SW 1271 (cell line): ENCODE measurements at regions not wholly inside any gene's neighbourhood (a gene's known extent, or its start where the extent isn't known, plus 50 kb on each side); places are given as distances from the start of the nearest gene placed in this dataset.
"Not testable (repeated sequence)": the region's sequence is repeated elsewhere in the genome, so short reads cannot be mapped to it uniquely, and the experiment has no call there.

Experiments
- DNase-seq, 2 experiments: peaks; one replicate each; lab custom pipeline; 2025; lab: John Stamatoyannopoulos, UW

DNA sequence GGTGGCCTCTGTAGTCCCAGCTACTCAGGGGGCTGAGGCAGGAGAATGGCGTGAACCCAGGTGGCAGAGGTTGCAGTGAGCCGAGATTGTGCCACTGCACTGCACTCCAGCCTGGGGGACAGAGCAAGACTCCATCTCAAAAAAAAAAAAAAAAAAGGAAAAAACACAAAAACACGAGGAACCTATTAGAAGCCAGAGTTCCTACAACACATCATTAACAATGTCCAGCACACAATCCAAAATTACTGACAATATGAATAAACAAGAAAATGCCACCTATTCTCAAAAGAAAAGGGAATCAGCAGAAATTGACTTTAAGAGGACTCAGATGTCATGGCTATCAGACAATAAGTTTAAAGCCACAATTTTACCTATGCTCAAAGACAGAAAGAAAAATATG lies 57.3 kb upstream of the HS3ST3A1 start:
- DNase-seq = not testable (repeated sequence)

DNA sequence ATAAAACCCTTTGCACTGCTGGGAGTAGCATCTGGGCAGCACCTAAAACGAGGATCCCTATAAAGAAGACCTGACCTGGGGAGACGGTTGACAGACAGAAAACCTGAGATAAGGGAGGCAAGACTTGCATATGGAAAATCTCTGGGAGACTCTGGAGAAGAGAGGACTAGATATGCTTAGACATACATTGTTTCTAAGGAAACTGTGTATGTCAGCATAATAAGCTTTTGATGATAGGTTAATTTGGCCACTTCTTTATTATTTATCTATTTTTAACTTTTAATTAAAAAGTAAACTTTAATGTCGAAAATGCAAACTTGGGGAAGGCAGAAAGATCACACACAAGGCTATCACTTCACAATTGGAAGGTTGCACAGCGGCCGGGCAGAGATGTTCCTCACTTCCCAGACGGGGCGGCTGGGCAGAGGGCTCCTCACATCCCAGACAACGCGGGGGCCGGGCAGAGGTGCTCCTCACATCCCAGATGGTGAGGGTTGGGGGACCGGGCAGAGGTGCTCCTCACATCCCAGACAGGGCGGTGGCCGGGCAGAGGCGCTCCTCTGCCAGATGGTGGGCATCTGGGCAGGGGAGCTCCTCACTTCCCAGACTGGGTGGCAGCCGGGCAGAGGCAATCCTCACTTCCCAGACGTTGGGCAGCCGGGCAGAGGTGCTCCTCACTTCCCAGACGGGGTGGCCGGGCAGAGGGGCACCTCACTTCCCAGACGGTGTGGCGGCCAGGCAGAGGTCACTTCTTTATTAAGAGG lies 64.3 kb upstream of the HS3ST3A1 start:
- DNase-seq = no peak

DNA sequence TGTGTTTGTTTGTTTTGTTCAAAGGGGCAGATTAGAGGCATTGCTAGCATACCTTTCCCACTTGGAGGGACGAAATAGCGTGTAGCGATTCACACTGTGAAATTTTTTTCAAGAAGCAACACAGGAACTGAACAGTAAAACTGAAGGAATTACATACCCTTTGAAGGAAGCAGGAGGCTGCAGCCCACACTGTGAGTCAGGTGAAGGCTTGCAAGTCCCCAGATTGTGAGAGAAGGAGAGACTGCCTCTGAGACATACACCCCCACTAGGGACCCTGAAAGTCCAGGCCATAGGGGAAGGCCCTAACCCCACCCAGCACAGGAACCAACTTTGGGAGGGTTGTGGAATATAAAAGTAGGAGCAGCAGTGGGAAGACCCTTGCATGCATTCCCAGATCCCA lies 69.6 kb upstream of the HS3ST3A1 start:
- no peak for DNase-seq

DNA sequence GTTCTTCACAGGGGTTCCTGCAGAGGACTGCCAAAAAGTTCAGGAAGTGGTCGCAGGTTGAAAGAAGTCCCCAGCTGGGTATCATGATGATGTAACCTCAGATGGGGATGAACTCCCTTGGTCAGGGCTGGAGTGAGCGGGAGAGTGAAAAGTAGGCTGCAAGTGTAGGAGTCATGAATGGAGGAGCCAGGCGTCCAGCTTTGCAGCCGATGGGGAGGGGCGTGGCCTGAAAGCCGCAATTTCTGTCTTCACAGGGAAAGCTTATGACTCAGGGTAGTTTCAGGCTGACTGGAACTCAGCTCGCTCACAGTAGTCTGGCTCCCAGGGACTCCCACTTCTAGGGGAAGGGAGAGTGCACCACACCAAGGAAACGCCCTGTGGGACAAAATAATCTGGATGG lies 70.0 kb upstream of the HS3ST3A1 start:
- DNase-seq = no peak

DNA sequence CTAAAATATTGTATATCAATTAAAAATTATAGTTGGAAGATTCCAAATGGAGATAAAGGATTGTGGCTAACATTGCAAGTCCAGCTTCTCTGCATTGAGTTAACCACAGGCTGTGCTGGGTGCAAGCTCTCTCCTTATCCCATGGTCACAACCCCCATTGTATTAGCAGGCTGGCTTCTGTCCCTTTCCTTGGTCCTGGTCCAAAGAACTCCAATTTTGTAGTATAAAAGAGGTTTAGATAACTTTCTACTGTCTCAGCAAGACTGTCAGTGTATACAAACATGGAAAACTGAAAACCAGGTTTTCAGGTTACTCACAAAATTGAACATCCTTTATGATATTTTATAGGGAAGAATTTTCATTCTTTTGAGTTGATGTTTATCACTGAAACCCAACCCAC lies 76.6 kb upstream of the HS3ST3A1 start:
- DNase-seq = no peak

DNA sequence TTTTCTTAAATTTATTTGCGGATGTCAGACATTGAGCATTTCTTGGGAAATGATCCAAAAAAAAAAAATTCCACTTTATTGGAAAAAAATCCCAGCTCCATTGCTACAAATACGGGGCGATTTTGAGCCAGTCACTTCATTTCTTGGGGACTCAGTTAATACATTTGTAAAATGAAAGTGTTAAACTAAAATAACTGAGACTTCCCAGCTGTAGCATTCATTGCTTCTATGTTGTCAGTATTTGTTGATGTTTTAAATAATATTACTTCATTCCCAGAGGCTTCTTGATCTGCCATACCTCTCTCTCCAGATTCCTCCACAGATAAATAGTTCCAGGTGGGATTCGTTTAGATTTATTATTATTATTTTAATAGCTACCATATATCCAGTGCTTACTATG lies 77.1 kb upstream of the HS3ST3A1 start:
- DNase-seq = no peak

DNA sequence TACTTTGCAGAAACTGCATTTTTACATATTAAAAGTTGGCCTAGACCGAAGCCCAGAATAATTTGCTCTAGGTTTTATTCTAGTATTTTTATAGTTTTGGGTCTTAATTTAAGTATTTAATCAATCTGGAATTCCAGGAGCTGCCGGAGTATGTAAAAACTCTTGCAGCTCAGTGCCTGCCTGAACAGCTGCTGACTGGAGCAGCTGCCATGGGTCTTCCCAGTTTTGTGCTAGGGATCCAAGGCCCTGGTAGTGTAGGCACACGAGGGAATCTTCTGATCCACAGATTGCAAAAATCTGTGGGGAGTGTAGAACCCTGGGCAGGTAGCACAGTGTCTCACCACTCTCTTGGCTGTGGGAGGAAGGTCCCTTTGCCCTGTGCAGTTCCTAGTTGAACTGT lies 87.0 kb upstream of the HS3ST3A1 start:
- DNase-seq = no peak

DNA sequence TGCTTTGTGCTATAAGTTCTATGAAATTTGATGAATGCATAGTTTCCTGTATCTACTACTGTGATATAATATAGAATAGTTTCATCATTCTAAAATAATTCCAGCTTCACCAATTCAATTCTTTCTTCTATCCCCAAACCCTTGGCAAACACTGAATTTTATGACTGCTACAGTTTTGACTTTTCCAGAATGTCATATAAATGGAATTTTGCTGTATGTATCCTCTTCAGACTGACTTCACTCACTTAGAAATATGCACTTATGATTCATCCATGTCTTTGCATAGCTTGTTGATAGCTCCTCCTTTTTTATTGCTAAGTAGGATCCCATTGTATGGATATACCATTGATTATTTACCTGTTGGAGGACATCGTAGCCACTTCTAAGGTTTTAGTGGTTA lies 89.1 kb upstream of the HS3ST3A1 start:
- no peak for DNase-seq

DNA sequence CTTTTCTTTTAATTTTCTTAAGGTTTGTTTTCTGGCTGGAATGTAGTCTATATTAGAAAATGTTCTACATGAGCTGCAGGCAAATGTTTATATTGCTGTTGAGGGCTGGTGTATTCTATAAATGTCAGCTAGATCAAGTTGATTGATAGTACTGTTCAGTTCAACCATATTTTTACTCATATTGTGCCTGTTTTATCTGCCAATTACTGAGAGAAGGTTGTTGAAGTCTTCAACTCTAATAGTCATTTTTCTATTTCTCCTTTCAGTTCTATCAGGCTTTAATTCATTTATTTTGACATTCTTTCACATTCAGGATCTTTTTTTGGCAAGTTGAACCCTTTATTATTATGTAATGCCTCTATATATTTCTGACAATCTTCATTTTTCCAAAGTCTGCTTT lies 93.2 kb upstream of the HS3ST3A1 start:
- DNase-seq = no peak

DNA sequence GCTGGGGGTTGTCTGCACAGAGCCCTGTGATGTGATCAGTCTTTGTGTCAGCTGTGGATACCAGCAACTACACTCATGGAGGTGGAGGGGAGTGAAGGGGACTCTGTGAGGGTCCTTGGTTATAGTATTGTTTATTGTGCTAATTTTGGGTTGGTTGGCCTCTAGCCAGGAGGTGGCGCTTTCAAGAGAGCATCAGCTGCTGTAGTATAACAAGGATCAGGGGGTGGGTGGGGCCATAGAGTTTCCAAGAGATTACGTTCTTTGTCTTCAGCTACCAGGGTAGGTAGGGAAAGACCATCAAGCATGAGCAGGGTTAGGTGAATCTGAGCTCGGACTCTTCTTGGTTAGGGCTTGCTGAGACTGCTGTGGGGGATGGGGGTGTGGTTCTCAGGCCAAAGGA lies 97.1 kb upstream of the HS3ST3A1 start:
- no peak for DNase-seq

DNA sequence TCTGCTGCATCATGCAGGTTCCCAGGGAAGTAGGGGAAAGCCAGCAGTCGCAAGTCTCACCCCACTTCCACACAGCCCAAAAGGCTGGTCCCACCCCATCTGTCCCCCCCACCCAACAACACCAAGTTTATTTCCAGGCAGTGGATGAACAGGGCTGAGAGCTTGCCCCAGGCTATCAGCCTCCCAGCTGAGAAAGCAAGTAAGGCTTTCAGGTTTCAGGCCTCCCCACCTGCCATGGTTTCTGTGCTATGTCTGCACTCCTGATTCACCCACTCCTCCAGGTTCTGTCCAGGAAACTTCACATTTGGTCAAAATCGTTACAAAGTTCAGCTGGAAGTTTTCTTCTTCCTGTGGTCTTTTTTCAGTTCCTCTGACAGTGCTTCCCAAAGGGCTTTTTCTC lies 97.5 kb upstream of the HS3ST3A1 start:
- DNase-seq = no peak

DNA sequence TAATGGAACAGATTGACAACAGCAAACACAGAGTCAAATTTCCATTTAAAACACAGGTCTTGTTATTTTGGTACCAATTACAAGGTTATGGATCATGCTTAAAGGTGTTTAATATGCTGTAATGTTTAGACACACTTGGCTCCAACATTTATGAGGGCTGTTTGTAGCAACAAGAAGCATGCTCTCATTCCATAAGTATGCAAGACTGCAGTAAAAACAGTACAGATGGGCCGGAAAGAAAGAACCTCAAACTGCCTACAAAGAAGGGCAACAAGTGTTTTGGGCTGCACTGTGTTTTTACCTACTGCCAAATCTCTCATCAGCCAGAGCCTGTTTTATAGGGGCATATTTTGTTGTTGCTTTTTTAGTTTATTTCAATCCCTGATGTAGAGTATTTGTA lies 100.5 kb upstream of the HS3ST3A1 start:
- DNase-seq = no peak

DNA sequence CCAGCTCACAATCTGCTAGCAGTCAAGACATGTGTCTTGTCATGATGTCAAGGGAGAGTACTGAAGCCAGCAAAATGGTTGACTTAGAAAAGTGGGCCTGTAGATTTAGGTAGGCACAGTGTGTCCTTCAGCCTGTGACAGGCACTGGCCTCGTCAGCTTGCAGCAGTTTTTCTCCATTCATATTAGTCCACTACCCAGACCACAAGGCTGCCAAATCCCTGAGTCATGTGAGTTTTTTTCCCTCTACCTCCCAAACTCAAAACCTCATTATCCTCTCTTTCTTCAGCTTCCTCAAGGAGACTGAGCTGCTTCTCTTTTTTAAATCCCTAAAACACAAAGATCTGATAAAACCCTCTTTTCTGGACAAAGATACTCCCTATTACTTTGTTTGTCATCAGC lies 102.6 kb upstream of the HS3ST3A1 start:
- DNase-seq = no peak

DNA sequence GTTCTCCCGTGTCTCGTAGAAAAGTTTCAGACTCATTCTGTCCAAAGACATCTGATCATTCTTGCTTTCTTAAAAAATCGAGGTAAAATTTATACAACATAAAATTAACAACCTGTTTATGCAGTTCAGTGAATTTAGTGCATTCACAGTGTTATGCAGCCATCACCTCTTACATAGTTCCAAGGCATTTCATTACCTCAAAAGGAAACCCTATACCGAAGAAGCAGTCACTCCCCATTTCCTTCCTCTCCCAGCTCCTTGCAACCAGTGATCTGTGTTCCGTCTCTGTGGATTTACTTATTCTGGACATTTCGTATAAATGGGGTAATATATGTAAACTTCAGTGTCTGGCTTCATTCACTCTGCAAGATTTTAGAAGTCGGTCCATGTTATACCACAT lies 103.5 kb upstream of the HS3ST3A1 start:
- DNase-seq = no peak

DNA sequence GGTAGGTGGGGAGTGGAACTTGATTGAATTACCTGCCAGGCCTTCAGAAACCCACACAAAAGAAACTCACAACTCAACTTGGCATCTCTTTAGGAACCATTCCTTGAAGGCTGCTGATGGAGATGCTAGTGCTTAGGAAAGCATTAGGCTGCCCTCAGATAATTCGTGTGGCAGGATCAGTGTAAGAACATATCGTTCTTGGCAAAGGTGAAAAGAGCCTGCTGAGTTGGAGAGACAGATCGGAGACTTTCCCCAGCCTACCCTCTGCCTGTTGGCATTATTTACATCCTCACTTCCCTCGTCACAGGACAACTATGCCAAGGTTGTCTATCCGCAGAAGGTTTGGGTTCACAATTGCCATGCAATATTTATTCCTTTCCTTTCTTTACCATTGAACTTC lies 120.0 kb upstream of the HS3ST3A1 start:
- DNase-seq = no peak

DNA sequence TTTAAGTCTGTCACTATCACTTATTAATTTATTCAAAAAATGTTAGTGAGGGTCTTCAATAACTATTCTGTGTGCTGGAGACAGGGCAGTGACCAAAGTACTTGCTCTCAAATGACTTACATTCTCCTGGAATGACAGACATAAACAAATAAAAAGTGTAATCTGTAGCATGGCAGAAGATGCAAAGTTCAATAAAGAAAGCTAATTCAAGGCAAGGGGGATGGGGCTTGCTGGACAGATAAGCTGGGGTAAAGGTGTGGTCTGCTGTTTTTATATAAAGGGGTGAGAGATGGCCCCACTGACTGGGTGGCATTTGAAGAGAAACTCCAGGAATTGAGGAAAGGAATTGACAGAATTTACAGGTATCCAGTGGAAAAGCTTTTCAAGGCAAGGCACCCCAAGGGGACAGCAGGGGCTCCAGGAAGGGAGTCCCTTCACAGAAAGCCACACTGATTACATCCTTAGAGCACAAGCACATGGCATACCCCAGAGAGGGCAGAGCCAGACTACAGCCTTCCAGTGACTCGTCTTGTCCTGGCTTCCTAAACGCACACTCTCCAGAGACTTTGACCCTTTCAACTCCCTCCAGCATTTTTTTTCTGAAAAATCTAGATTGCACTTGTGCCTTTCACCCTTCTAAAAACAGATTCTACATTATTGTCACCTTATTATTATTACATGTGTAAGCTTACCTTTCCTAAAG lies 123.7 kb upstream of the HS3ST3A1 start:
- no peak for DNase-seq

DNA sequence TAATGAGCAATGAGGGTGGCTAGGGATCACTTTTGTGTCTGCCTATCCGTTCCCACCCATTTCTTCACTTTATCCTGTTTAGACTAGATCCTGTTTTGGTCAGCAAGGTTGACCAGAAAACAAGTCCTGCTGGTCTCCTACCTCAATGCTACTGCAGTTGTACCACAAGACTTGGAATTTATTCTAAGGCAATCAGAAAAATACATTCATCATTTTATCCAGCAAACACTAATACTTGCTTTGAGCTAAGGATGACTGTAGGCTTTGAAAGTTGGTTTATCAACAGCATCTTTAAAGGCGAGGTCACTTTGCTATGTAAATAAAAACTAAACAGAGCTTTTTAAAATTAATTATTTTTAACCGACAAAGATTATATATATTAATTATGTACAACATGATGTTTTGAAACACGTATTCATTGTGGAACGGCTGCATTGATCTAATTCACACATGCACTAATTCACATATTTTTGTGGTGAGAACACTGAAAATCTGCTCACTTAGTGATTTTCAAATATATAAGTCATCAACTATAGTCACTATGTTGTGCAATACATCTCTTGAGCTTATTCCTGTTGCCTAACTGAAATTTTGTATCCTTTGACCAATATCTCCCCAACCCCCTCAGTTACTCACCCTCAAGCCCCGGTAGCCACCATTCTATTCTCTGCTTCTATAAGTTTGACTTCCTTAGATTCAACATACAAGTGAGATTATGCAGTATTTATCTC lies 125.9 kb upstream of the HS3ST3A1 start:
- no peak for DNase-seq

DNA sequence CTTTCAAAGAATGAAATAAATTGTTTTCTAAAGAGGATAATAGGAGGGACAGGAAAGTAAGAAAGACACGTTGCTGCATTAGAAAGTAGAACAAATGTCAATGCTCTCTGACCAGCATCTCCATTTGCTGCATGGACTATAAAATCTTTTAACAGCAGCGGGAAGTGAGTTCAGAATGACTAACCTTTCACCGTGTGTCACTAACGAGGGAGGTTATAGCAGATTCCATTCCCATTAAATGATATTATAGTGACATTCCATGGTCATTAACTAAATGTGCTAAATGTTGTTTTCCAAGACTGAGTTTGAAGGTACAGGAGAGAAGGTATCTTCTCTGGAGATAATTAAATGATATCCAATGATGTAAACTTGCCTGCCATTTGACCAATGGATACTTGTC lies 127.1 kb upstream of the HS3ST3A1 start:
- no peak for DNase-seq

DNA sequence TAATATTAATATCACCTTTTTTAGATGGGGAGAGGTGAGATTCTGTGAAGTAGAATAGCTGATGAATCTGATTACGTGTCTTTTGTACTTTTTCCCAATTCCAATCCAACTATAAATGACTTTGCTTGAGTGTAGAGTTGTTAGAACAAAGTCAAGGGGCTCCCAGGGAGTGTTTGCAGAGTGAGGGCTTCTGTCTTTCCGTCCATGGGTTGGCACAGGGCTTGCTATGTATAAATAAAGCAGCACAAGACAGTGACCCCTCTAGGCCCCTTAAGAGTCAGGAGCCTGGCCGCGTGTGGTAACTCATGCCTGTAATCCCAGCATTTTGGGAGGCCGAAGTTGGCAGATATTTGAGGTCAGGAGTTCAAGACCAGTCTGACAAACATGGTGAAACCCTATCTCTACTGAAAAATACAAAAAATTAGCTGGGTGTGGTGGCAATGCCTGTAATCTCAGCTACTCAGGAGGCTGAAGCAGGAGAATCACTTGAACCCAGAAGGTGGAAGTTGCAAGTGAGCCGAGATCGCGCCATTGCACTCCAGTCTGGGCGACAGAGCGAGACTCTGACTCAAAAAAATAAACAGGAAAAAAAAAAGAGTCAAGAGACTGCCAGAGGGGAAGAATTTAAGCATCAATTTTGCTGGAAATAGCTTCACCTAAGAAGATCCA lies 127.9 kb upstream of the HS3ST3A1 start:
- no peak for DNase-seq

DNA sequence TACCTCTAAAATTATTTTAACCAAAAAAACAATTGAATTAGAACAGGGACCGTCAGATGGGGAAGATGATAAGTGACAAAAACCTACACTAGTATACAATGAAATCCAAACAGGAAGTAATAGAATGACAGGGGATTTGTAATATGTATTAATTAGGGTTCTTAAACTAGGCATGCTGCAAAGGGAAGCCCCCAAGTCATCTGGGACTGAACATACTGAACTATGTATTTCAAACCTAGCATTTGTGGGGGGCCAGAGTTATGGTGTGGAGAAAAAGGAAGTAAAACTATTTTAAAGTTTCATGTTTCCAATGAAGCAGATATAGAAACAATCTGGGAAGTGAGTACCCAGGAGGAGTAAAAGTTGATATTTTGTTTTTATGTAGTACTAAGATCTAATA lies 133.2 kb upstream of the HS3ST3A1 start:
- DNase-seq = no peak

DNA sequence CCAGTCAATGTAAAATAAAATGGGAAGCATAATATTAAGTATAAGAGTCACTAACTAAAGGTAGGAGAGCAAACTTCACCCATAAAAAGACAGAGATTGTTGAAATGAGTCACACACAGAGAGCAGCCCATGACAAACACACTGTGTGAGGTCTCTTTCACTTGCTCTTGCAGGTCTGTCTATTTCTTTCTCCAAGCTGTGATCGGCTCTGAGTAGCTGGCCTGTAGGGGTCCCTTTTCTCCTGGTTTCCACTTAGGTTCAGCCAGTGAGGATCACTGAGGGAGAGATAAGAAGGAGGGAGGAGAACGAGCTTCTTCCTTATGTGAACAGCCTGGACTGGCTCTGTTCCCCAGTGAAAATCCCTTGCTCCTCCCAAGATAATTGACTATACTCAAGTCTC lies 133.7 kb upstream of the HS3ST3A1 start:
- no peak for DNase-seq

DNA sequence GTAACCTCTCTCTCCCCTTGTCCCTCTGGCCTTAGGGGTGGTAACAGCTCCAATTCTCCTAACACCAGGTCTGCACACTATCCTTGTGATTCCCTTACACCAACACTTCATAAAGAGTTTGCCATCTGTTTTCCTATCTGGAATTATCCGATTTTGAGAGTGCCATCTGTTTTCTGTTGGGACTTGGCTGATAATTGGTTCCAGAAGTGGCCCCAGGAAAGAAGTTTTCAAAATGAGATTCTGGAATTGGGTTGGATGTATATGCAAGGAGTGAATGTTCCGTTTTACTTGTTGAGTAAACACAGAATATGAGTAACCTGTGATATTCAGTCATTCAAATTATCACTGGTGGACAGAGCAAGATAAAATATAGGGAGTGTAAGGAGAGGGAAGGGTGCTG lies 134.1 kb upstream of the HS3ST3A1 start:
- DNase-seq = no peak

DNA sequence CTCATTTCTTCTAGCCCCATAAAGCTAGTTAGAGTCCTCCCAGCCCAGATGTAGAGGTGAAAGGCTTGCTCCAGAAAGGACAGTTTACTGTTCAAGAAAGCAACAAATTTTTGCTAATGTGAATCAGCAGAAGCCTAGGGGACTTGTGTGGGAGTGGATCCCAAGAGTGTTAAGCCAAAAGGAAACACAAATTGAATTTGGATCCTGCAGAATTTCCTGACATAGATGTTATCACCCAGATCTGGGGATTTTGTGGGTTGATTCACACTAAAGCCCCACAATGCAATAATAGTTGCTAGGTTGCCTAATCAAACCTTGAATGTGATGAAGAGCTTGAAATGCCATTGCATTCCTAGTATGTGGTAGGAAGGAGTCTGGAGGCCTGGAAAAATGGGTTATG lies 135.2 kb upstream of the HS3ST3A1 start:
- no peak for DNase-seq
